DMS79 treated with DMSO at 0.1 percent for 48 hours (cell line): ENCODE measurements at regions not wholly inside any gene's neighbourhood (a gene's known extent, or its start where the extent isn't known, plus 50 kb on each side); places are given as distances from the start of the nearest gene placed in this dataset.

ENCODE experiments used
- DNase-seq: peaks from one replicate; lab custom pipeline; 2025; lab: John Stamatoyannopoulos, UW

- no peak for DNase-seq
Observed at GRCh38 chr5:12343558-12343957, 439.3 kb upstream of the CTNND2 start.

DNA sequence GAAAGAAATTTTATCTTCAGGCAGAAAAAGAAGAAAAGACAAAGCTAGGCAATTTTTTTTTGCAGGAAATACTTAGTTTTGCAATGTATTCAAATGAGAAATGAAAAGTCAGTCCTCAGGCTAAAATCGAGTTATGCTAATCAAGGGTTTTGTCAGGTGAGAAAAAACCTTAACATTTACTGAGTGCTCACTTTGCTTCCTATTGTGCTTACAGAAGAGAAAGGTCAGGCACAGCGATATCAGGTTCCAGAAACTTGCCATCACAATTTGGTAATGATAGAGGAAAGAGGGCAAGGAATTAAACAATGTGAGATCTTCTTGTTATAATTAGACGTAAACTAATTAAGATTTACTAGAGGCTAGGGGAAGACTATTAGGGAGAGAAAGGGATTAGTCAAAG is 431.7 kb upstream of the CTNND2 start:
- no peak for DNase-seq

DNA sequence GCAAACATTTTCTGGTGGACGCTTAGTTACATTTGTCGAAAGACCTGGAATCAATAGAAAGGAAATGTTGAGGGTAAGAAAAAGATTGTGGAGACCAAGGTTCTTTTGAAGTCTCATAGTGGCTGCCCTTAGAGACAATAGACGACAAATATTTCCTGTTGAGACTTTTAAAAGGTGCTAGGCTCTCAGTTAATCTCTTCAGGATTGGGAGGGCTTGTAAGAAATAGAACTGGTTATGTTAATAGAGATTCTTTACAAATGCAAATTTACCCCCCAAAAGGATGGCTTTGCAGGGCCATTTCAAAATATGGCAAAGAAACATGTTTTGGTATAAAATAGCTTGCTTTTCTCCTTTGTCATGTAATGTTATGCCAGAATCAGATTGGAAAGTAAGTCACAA is 428.2 kb upstream of the CTNND2 start:
- DNase-seq: no peak

DNA sequence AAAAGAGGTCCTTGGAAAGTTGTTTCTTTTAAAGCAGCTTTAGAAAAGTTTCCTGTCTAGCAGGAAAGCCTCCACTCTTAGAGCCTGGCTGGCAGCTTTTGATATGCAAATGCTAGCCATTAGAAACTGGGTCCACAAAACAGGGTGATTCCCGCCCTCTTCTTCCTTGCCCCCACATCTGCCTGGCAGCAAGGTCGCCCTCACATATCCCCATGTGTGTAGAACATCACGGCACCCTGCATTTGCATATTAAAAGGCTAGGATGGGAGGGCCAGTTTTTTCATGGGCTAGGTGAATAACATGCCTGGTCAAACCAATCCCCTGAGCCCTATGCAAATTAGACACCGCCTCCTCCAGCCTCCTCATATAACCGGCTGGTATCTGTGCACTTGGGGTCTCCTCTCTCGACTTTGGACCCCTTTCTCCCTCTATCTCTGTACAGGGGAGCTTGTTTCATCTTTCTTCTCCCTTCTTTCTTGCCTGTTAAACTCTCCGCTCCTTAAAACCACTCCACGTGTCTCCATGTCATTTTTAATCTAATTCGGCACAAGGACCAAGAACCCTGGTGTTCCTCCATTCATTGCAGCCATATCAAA is 426.8 kb upstream of the CTNND2 start:
- no peak for DNase-seq

DNA sequence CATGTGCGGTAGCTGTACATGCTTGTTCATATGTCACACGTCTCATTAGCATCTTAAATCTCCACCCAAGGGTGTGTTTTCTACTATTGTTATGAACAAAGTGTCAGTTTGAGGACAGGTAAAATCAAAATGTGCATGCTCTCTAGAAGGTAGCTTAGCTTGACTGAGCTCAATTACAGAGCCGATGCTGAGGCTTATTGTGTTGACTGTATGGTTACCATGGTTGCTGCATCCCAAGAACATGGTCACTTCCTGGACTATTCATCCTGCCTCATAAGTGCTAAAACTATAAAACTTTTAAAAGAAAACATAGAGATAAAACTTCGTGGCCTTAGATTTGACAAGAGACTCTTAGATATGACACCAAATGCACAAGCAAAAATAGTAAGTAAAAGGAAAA is 426.1 kb upstream of the CTNND2 start:
- no peak for DNase-seq

DNA sequence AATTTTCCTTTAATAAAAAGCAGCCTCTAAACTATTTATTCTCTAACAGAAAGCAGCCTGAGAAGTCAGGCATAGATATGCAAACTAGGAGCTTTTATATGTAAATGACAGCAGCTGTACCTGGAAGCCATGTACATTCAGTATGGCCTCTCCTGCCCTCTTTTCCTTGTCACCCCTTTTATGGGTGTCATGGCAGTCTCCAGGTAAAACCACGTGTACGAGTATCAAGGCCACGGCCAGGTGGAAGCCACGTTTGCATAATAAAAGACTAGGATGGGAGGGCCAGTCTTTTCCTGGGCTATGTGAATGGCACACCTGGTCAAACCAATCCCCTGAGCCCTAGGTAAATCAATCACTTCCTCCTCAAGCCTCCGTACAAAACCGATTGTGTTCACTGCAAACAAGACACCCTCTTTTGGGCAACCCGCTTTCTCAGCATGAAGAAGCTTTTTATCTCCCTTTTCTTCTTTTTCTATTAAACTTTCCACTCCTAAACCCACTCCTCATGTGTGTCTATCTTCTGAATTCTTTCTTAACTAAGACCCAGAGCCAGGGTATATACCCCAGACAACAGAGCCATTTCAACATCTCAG is 419.5 kb upstream of the CTNND2 start:
- no peak for DNase-seq

- DNase-seq: no peak
Observed at GRCh38 chr5:12322042-12322441, 417.8 kb upstream of the CTNND2 start.

DNA sequence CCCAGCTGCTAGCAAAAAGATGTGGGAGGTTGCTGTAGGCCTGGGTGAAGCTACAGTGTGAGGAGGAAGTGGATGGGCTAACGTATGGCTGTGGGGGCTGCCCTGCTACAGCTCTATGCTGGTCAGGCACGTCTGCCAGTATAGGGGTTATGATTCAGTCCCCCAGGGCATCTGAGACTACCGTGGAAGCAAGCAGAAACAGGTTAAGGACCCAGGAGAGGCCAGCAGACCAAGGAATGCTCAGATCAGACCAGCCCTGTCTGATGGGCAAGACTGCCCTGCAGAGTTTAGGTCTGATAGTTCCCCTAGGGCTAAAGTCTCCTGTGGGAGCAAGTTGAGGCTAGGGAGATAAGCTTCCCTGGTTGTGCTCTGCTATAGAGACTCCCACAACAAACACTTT is 416.1 kb upstream of the CTNND2 start:
- DNase-seq: no peak

DNA sequence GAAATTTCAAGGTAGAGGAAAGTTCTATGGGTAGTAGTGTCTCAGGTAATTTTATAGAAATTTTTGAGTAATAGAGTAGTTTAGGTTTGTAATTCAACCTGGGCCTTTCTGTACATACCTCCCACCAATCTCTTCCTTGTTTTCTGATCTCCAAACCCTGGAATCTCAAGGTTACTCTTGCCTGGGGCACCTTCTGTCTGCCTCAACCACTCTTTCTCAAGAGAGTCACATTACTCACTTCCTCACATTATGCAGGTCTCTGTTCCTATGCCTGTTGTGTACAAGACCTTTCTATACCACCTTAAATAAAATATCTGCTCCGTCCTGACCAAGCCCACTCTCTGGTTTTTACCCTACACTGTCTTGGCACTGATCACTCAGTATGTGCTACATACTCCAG is 412.6 kb upstream of the CTNND2 start:
- no peak for DNase-seq

DNA sequence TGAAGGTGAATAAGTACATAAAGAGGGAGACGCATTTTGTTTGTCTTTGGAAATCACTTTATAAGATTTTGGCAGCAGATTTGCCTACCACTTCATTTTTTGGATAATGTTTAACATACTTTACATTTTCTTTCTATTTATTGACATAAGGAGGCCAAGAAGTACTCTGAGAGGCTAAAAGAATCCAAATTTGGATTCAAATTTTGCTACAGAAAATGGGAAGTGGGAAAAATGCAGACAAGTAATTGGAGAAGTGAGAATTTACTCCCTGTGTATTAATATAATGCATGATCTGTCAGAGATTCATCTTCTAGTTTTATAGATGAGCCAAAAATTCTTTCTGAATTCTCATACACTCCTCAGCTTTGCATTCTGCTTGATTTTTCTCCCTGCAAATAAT is 411.2 kb upstream of the CTNND2 start:
- DNase-seq: no peak

DNA sequence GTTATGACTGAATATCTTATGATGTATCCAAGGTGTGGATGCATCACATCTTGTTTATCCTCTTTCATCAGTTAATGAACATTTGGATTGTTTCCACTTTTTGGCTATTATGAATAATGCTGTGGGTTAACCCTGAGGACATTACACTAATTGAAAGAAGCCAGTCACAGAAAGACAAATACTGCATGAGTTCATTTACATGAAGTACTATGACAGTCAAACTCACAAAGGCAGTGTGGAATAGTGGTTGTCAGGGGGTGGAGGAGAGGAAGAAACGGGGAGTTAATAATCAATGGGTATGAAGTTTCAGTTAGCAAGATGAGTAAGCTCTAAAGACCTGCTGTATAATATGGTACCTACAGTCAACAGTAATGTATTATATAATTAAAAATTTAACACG is 409.4 kb upstream of the CTNND2 start:
- no peak for DNase-seq

DNA sequence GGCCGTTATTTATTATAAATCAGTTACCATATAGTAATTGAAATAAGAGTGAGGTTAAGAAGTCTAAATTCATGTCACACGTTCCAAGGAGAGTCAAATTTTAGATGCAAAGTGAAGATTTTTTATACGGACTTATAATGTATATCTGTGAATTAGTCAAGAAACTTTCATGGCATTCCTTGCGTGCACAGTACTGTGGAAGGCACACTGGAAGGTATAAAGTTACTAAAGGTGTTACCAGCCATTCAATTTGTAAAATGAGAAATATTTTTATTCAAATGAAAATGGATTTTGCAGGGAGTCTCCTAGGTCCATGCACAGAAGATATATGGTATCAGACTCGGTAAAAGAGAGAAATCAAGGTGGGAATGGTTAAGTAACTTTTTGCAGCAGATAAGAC is 408.1 kb upstream of the CTNND2 start:
- DNase-seq: no peak

- DNase-seq: no peak
Observed at GRCh38 chr5:12294151-12294550, 389.9 kb upstream of the CTNND2 start.

GRCh38 chr5:12292610-12293204 is 388.5 kb upstream of the CTNND2 start:
- no peak for DNase-seq

DNA sequence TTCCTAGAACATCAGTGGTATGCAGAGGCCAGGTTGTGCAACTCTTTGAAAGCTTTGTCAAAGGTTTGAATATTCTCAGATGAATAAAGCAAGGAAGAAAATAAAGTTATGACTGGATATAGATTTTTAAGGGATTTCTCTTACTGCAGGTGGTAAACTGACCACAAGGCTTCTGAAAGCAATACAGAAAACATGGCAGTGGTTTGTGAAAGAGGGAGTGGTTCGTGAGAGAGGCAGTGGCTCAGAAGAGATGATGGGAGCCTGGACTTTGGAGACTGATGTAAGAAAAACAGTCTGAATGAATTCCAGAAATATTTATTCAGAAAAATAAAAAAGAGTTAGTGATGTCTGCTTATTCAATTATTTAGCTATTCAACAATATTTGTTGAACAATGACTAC is 380.4 kb upstream of the CTNND2 start:
- DNase-seq: no peak

DNA sequence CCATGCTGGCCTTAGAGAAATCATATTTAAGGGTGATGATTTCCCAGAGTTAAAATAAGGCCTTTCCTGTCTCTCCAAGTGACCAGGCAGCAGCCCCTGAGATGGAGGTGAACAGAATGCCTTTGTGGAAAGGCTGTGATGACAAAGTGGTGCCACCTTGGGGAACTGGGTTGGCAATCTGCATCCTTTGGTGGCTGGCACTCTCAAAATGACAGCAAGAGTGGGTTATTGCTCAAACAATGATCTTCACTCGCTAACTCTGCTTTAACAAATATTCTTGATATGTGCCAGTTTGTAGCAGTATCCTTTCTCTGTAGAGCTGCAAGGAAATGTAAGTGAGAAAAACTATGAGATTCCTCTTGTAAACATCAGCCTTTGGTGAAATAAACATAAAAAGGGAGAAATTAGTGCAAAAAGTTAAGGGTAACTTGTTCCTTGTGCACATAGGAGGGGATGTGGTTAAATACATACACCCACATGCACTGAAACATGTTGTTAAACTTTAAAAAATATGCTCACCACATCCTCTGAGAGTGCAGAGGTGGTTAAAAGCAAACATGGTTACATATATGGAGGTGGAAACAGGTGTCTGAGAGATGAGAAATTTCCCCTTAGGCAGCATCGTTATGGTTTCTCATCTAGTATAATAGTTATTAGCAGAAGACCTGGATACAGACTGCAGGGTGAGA is 373.4 kb upstream of the CTNND2 start:
- DNase-seq: no peak

DNA sequence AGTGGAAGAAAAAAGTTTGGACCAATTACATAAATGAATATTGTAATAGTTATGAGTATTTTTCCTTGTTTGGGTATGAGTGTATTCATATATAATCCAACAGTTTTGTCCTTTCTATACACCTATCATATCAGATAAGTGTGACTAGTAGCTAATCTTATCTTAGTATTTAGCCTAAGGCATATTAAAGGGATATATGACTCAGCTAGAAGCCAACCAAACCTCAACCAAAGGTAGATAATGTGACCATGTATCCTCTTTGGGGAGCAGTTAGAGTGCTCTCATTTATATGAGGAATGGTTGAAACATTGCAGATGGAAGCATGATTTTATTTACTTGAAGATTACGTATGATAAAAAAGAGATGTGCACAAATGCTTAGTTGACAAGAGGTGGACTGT is 370.0 kb upstream of the CTNND2 start:
- no peak for DNase-seq

- DNase-seq: no peak
Observed at GRCh38 chr5:12272389-12272788, 368.1 kb upstream of the CTNND2 start.

DNA sequence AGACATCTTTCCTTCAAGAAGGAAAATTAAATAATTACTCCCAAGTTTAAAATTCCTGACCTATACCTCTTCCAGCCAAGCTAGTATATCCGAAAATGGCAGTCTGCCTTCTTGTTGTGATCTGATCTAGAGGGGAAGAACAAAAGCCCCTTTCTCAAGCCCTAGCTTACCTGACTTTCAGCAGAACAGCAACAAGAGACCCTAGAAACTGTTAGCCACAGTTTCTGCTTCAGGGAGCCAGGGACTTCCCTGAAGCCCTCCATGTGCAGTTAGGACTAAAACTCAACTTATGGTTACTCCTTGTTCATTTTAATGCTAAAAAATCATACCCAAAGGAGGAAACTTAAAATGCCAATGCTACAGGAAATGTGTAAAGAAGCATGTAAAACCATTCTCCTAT is 366.7 kb upstream of the CTNND2 start:
- DNase-seq: no peak

- DNase-seq: no peak
Observed at GRCh38 chr5:12269164-12269563, 364.9 kb upstream of the CTNND2 start.

- DNase-seq: no peak
Observed at GRCh38 chr5:12258549-12258948, 354.3 kb upstream of the CTNND2 start.

- DNase-seq: no peak
Observed at GRCh38 chr5:12250454-12250853, 346.2 kb upstream of the CTNND2 start.

DNA sequence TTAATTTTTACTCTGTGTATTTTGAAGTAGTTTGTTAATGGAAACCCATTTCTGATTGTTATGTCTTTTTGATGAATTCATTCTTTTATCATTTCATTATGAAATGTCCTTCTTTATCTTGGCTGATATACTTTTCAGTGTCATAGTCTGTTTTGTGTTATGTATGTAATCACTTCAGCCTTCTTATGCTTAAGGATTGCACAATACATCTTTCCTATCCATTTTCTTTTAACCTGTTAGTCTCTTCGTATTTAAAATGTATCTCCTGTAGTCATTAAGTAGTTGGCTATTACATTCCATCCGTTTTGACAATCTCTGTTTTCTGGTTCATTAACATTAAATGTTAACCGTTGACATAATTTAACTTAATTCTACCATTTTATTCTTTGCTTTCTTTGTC is 344.6 kb upstream of the CTNND2 start:
- DNase-seq: no peak

DNA sequence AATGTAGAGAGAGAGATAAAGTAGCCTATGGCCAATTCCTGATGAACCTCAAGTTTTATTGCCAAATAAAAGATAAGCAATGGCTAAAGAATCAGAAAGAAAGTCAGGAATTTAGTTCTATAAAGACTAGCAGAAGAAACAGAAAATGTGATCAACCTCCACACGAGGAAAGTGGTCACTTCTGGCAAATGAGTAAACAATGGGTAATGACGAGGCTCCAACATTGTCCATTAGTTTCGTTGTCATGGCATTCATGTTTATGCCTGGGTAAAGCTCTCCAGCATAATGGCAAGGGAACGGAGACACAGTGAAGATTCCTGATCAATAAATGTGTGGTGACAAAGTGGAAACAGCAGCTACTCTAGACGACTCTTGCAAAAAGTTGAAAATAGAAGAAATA is 341.8 kb upstream of the CTNND2 start:
- no peak for DNase-seq
